ENCODE measurements at regions not wholly inside any gene's neighbourhood (a gene's known extent, or its start where the extent isn't known, plus 50 kb on each side); places are given as distances from the start of the nearest gene placed in this dataset.

- no peak for DNase-seq (ENCODE audit: low spot score in 2 of 2)
- intact Hi-C loops (cut with DNase I; ENCODE audit: low total_unique reads): no loop called here
- H3K4me3 ChIP-seq (ENCODE audit: low read depth, poor library complexity, severe bottlenecking): no peak overlapping the region
- TF ChIP-seq CTCF (IDR thresholded peaks at IDR 0.05) (no peak), POLR2A (IDR thresholded peaks at IDR 0.05) (no peak)
- 66 to 98% methylated on average over 27 to 31 of the region's 41 CpGs for WGBS, 2 donors
Measured at GRCh38 chrX:40156470-40157227, 58.9 kb upstream of the BCOR start.

- intact Hi-C loops (cut with DNase I; ENCODE audit: low total_unique reads): no loop called here
- no peak for DNase-seq (ENCODE audit: low spot score in 2 of 2)
- H3K4me3 ChIP-seq (ENCODE audit: low read depth, poor library complexity, severe bottlenecking): no peak overlapping the region
- no peak for TF ChIP-seq CTCF (IDR thresholded peaks at IDR 0.05)
- TF ChIP-seq POLR2A (IDR thresholded peaks at IDR 0.05): no peak
- WGBS, 2 donors: 27 to 47% methylated on average over 15 to 50 of the region's 73 CpGs
Measured at GRCh38 chrX:40155589-40156469, 58.1 kb upstream of the BCOR start.

GRCh38 chrX:40154853-40155588, 57.3 kb upstream of the BCOR start:
- TF ChIP-seq POLR2A (IDR thresholded peaks at IDR 0.05): no peak
- no peak for TF ChIP-seq CTCF (IDR thresholded peaks at IDR 0.05)
- DNase-seq (ENCODE audit: low spot score in 2 of 2): peak in 1 of 2 donors; percentile 51
- intact Hi-C loops (cut with DNase I; ENCODE audit: low total_unique reads): no loop called here
- H3K4me3 ChIP-seq (ENCODE audit: low read depth, poor library complexity, severe bottlenecking): peak overlapping the region; percentile 12
- 0 to 2% methylated on average over 26 to 68 of the region's 72 CpGs for WGBS, 2 donors

GRCh38 chrX:40154250-40154852, 56.6 kb upstream of the BCOR start:
- intact Hi-C loops (cut with DNase I; ENCODE audit: low total_unique reads): no loop called here
- H3K4me3 ChIP-seq (ENCODE audit: low read depth, poor library complexity, severe bottlenecking): no peak overlapping the region
- TF ChIP-seq CTCF (IDR thresholded peaks at IDR 0.05) (no peak), POLR2A (IDR thresholded peaks at IDR 0.05) (no peak)
- DNase-seq (ENCODE audit: low spot score in 2 of 2): no peak
- 0 to 3% methylated on average over 31 to 38 of the region's 38 CpGs for WGBS, 2 donors
